GM12878 (cell line): ENCODE measurements at regions not wholly inside any gene's neighbourhood (a gene's known extent, or its start where the extent isn't known, plus 50 kb on each side); places are given as distances from the start of the nearest gene placed in this dataset.

Experiments used
- ATAC-seq: fragments of 200-7000 bp; cut with Tn5 transposase; 3 replicates; pipeline ENCODE4 v1.9.1; 2020; ENCODE audit warnings: mild to moderate bottlenecking, moderate library complexity
- BruUV-seq: library from RNA; stranded (reverse); fragments of 400-500 nt; replicated peaks from 2 replicates; lab custom pipeline; 2021; lab: Mats Ljungman, UMichigan
- CTCF ChIA-PET: fragments of 300-600 bp; sonication (Branson Sonifier 250); formaldehyde crosslinking; extraction: SDS; loops from one replicate; lab custom pipeline; 2021; ENCODE audit warnings: inconsistent platforms; lab: Yijun Ruan, JAX
- POLR2A ChIA-PET: fragments of 350-600 bp; formaldehyde crosslinking; extraction: SDS; loops from one replicate; lab custom pipeline; 2021; ENCODE audit warnings: inconsistent platforms; lab: Charles Lee
- RAD21 ChIA-PET: fragments of 300-600 bp; sonication (Branson Sonifier 250); formaldehyde crosslinking; loops from one replicate; lab custom pipeline; 2023; ENCODE audit warnings: antibody characterized with exemption; ENCODE audit not compliant: unreplicated experiment; lab: Charles Lee
- SMC1A ChIA-PET: fragments of 300-600 bp; sonication (Branson Sonifier 250); formaldehyde crosslinking; loops from one replicate; lab custom pipeline; 2023; ENCODE audit not compliant: unreplicated experiment, uncharacterized antibody; lab: Charles Lee
- DNase-seq: peaks from one replicate; pipeline ENCODE4 v3.0.0-alpha.2; 2011; ENCODE audit warnings: low read depth, low spot score
- FAIRE-seq: peaks from 3 replicates; lab custom pipeline; 2011; peaks lifted over from hg19 to GRCh38; lab: Jason Lieb, UNC
- H2AFZ ChIP-seq: 2 replicates; pipeline ENCODE4 v1.6.0; 2011; ENCODE audit warnings: low read depth, low read length, control low read depth; ENCODE audit not compliant: control insufficient read depth
- H3K27ac ChIP-seq: 2 replicates; pipeline ENCODE4 v1.5.1; 2011; ENCODE audit warnings: control low read depth; ENCODE audit not compliant: control insufficient read depth, insufficient read depth
- H3K27me3 ChIP-seq, 2 experiments: replicated peaks in 1 of 2; 2 replicates each; pipeline versions ENCODE4 v1.6.0 to v1.6.1; 2011; ENCODE audit warnings: low read length in 1 of 2; ENCODE audit not compliant: control insufficient read depth in 2 of 2, insufficient read depth in 2 of 2
- H3K36me3 ChIP-seq, 2 experiments: 2 replicates each; pipeline ENCODE4 v1.5.1; 2011; ENCODE audit warnings: low read length in 1 of 2; ENCODE audit not compliant: control insufficient read depth in 2 of 2, insufficient read depth in 2 of 2
- H3K4me1 ChIP-seq: 2 replicates; pipeline ENCODE4 v1.6.1; 2011; ENCODE audit warnings: mild to moderate bottlenecking, low read length, moderate library complexity, mixed read lengths; ENCODE audit not compliant: control insufficient read depth, insufficient read depth
- H3K4me2 ChIP-seq: 2 replicates; pipeline ENCODE4 v1.6.0; 2011; ENCODE audit warnings: control low read depth; ENCODE audit not compliant: control insufficient read depth, insufficient read depth
- H3K4me3 ChIP-seq: fragments of 200-600 bp; sonication (generic); 2 replicates; pipeline ENCODE4 v1.5.1; 2016
- H3K79me2 ChIP-seq: 2 replicates; pipeline ENCODE4 v1.6.0; 2011; ENCODE audit warnings: low read length; ENCODE audit not compliant: control insufficient read depth, insufficient read depth
- H3K9ac ChIP-seq: 2 replicates; pipeline ENCODE4 v1.8.0; 2011; ENCODE audit warnings: low read length, control low read depth, mixed read lengths; ENCODE audit not compliant: control insufficient read depth, insufficient read depth
- H3K9me3 ChIP-seq: replicated peaks from 3 replicates; pipeline ENCODE4 v1.5.1; 2011; ENCODE audit warnings: mild to moderate bottlenecking, low read length; ENCODE audit not compliant: control insufficient read depth, insufficient read depth
- H4K20me1 ChIP-seq: 2 replicates; pipeline ENCODE4 v1.6.0; 2011; ENCODE audit not compliant: control insufficient read depth, insufficient read depth
- ASH2L ChIP-seq: fragments of 300-600, 200-600 bp; sonication (generic); IDR thresholded peaks from 2 replicates; pipeline ENCODE4 v1.6.1; 2017; ENCODE audit warnings: low read depth, mild to moderate bottlenecking, borderline replicate concordance
- CHD2 ChIP-seq: IDR thresholded peaks from 2 replicates; pipeline ENCODE4 v1.6.1; 2011; ENCODE audit warnings: low read depth, low read length, improper control_type of control experiment, borderline replicate concordance
- DPF2 ChIP-seq: fragments of 450-650 bp; IDR thresholded peaks from 2 replicates; pipeline ENCODE4 v1.6.1; 2017; ENCODE audit warnings: mild to moderate bottlenecking
- EP300 ChIP-seq, 2 experiments: fragments of 150-350 bp in 1 of 2; IDR thresholded peaks; 2 replicates each; pipeline ENCODE4 v1.6.1; 2011 to 2012; ENCODE audit warnings: low read depth in 2 of 2, low read length in 2 of 2, borderline replicate concordance in 1 of 2, improper control_type of control experiment in 1 of 2, inconsistent platforms in 1 of 2; ENCODE audit not compliant: control insufficient read depth in 1 of 2
- FOXK2 ChIP-seq: fragments of 450-650 bp; IDR thresholded peaks from 2 replicates; pipeline ENCODE4 v1.6.1; 2017; ENCODE audit warnings: mild to moderate bottlenecking, moderate library complexity
- GATAD2B ChIP-seq: fragments of 450-650 bp; conservative IDR thresholded peaks from 2 replicates; pipeline ENCODE4 v1.6.1; 2017; ENCODE audit warnings: low read depth, mild to moderate bottlenecking, moderate library complexity
- HDAC2 ChIP-seq: fragments of 200-600 bp; sonication (generic); IDR thresholded peaks from 2 replicates; pipeline ENCODE4 v1.6.1; 2017
- IKZF1 ChIP-seq: fragments of 450-650 bp; conservative IDR thresholded peaks from 2 replicates; pipeline ENCODE4 v1.6.1; 2017; ENCODE audit warnings: antibody characterized with exemption, mild to moderate bottlenecking
- KDM1A ChIP-seq: fragments of 200-600 bp; sonication (generic); IDR thresholded peaks from 2 replicates; pipeline ENCODE4 v1.6.1; 2016; ENCODE audit warnings: borderline replicate concordance
- PBX3 ChIP-seq: IDR thresholded peaks from 2 replicates; pipeline ENCODE4 v1.6.1; 2011; ENCODE audit warnings: mild to moderate bottlenecking, low read depth, low read length, moderate library complexity; ENCODE audit not compliant: insufficient replicate concordance
- RB1 ChIP-seq: fragments of 450-650 bp; formaldehyde crosslinking; IDR thresholded peaks from 2 replicates; pipeline ENCODE4 v1.6.1; 2017; ENCODE audit warnings: mild to moderate bottlenecking, borderline replicate concordance
- YY1 ChIP-seq: IDR thresholded peaks from 2 replicates; pipeline ENCODE4 v1.6.1; 2011; ENCODE audit warnings: low read depth, mild to moderate bottlenecking, low read length
- ZNF217 ChIP-seq: fragments of 450-650 bp; IDR thresholded peaks from 2 replicates; pipeline ENCODE4 v1.6.1; 2017; ENCODE audit warnings: antibody characterized with exemption, mild to moderate bottlenecking
- ZNF274 ChIP-seq: IDR thresholded peaks from one replicate; pipeline ENCODE4 v1.8.0; 2011; ENCODE audit not compliant: insufficient read length, insufficient read depth
- ZNF592 ChIP-seq: fragments of 450-650 bp; IDR thresholded peaks from 2 replicates; pipeline ENCODE4 v1.6.1; 2017; ENCODE audit warnings: mild to moderate bottlenecking, moderate library complexity
- ZNF622 ChIP-seq: fragments of 450-650 bp; IDR thresholded peaks from 2 replicates; pipeline ENCODE4 v1.6.1; 2017; ENCODE audit warnings: mild to moderate bottlenecking, inconsistent platforms
- WGBS: methylation state at CpG from one replicate; pipeline ENCODE4 v1.1.6; 2016; ENCODE audit warnings: low lambda C conversion rate; ENCODE audit not compliant: insufficient replicate concordance, insufficient coverage; ENCODE audit errors: missing lambda C conversion rate; 5-methylcytosine and 5-hydroxymethylcytosine counted together
- in situ Hi-C: fragments of 300-500 bp; cut with MboI; formaldehyde crosslinking; loops from 9 replicates; pipeline ENCODE4 v1.14.3; 2018; ENCODE audit warnings: mixed read lengths
- intact Hi-C: fragments of 100-400 bp; cut with micrococcal nuclease; formaldehyde crosslinking; loops from one replicate; pipeline ENCODE4 v1.14.2; 2022; ENCODE audit not compliant: unreplicated experiment

GRCh38 chr6:28598757-28599686 is 73.3 kb downstream of the GPX5 start:
- SMC1A ChIA-PET: interaction anchor here (0.7 to 1.0 kb wide), 2 partner anchors 10 to 103 kb away, joined by 3 read pairs; no protein-coding TSS in a partner anchor
- RAD21 ChIA-PET: no interaction called here
- WGBS: 48% methylated on average over 6 of the region's 6 CpGs
- BruUV-seq: no TSS peak
- Histone ChIP-seq H3K4me2 (no peak overlapping the region), H4K20me1 (no peaks in the 10 kb centered on the region), H3K36me3 (no peaks in the 10 kb centered on the region), H3K27me3 (no peaks in the 10 kb centered on the region), H3K4me3 (no peak overlapping the region), H3K4me1 (no peaks in the 10 kb centered on the region), H3K79me2 (no peaks in the 10 kb centered on the region), H3K9me3 (no peaks in the 10 kb centered on the region; the same call in 2 of the 3 replicates), H3K27ac (no peak overlapping the region), H3K9ac (no peak overlapping the region), H2AFZ (no peak overlapping the region)
- ATAC-seq: no peak
- CTCF ChIA-PET: no interaction called here
- FAIRE-seq: no peak
- in situ Hi-C loops (no loop called here), intact Hi-C loops (no loop called here)
- TF ChIP-seq CHD2 (no peak), KDM1A (no peak), HDAC2 (no peak), ZNF592 (no peak), ZNF217 (no peak), PBX3 (no peak), EP300 (IDR thresholded peaks at IDR 0.05; ENCODE audit: borderline replicate concordance in 1 of 2, control insufficient read depth in 1 of 2, low read depth in 2 of 2, low read length in 2 of 2) (no peak), ASH2L (no peak), IKZF1 (no peak), GATAD2B (no peak), DPF2 (no peak), YY1 (no peak), RB1 (no peak), ZNF622 (no peak), ZNF274 (no peak), FOXK2 (no peak)
- DNase-seq: no peak
- POLR2A ChIA-PET: no interaction called here
